DOHH2 (cell line): ENCODE measurements at regions not wholly inside any gene's neighbourhood (a gene's known extent, or its start where the extent isn't known, plus 50 kb on each side); places are given as distances from the start of the nearest gene placed in this dataset.

Source experiments
- H3F3A ChIP-seq: fragments of 200-600 bp; sonication (generic), shearing (Covaris generic); 2 replicates; pipeline ENCODE4 v1.6.0; 2016; ENCODE audit warnings: antibody characterized with exemption, mild to moderate bottlenecking; ENCODE audit not compliant: control insufficient read depth, insufficient read depth
- H3K27ac ChIP-seq: fragments of 200-600 bp; sonication (generic); 2 replicates; pipeline ENCODE4 v1.5.1; 2014; ENCODE audit warnings: low read depth, mild to moderate bottlenecking, low read length, moderate library complexity
- H3K27me3 ChIP-seq: fragments of 200-600 bp; sonication (generic); 2 replicates; pipeline ENCODE4 v1.6.1; 2014; ENCODE audit warnings: mild to moderate bottlenecking, low read length, mixed read lengths; ENCODE audit not compliant: control insufficient read depth
- H3K36me3 ChIP-seq: fragments of 200-600 bp; sonication (generic); 2 replicates; pipeline ENCODE4 v1.6.1; 2014; ENCODE audit warnings: mild to moderate bottlenecking, low read length, moderate library complexity, mixed read lengths; ENCODE audit not compliant: control insufficient read depth
- H3K4me1 ChIP-seq: fragments of 200-600 bp; sonication (generic); 2 replicates; pipeline ENCODE4 v1.6.1; 2014; ENCODE audit warnings: mild to moderate bottlenecking, low read length, mixed read lengths; ENCODE audit not compliant: control insufficient read depth
- H3K4me2 ChIP-seq: fragments of 200-600 bp; sonication (generic); 2 replicates; pipeline ENCODE4 v1.6.0; 2014; ENCODE audit warnings: mild to moderate bottlenecking, low read length, moderate library complexity
- H3K4me3 ChIP-seq: fragments of 200-600 bp; sonication (generic); 2 replicates; pipeline ENCODE4 v1.5.1; 2014; ENCODE audit warnings: mild to moderate bottlenecking, low read length, mixed read lengths
- H3K79me2 ChIP-seq: fragments of 200-600 bp; sonication (generic); 2 replicates; pipeline ENCODE4 v1.6.1; 2014; ENCODE audit warnings: mild to moderate bottlenecking, low read length, mixed read lengths; ENCODE audit not compliant: control insufficient read depth
- H3K9me2 ChIP-seq: fragments of 200-600 bp; sonication (generic); replicated peaks from 2 replicates; pipeline ENCODE4 v1.6.1; 2014; ENCODE audit warnings: mild to moderate bottlenecking, low read length, mixed read lengths; ENCODE audit not compliant: control insufficient read depth
- H3K9me3 ChIP-seq: fragments of 200-600 bp; sonication (generic); 2 replicates; pipeline ENCODE4 v1.6.1; 2014; ENCODE audit warnings: antibody characterized with exemption, low read length, mixed read lengths; ENCODE audit not compliant: control insufficient read depth, insufficient read depth
- H4K20me1 ChIP-seq: fragments of 200-600 bp; sonication (generic); 2 replicates; pipeline ENCODE4 v1.6.0; 2014; ENCODE audit warnings: low read depth, mild to moderate bottlenecking, antibody characterized with exemption, low read length, moderate library complexity; ENCODE audit not compliant: control insufficient read depth, insufficient read depth
- CTCF ChIP-seq: fragments of 200-600 bp; sonication (generic); IDR thresholded peaks from one replicate; pipeline ENCODE4 v1.5.1; 2014; ENCODE audit warnings: antibody characterized with exemption, mild to moderate bottlenecking, low read depth, low read length; ENCODE audit not compliant: poor library complexity, severe bottlenecking
- EZH2phosphoT487 ChIP-seq: fragments of 200-600 bp; sonication (generic); IDR thresholded peaks from 2 replicates; pipeline ENCODE4 v1.6.1; 2017; ENCODE audit warnings: borderline replicate concordance, mild to moderate bottlenecking, antibody characterized with exemption, low read length, moderate library complexity, mixed read lengths

- no peaks in the 10 kb centered on the region for H3K79me2 ChIP-seq
- no peaks in the 10 kb centered on the region for H3F3A ChIP-seq
- no peaks in the 10 kb centered on the region for H3K36me3 ChIP-seq
- H3K9me3 ChIP-seq: no peaks in the 10 kb centered on the region
- H4K20me1 ChIP-seq: no peaks in the 10 kb centered on the region; the same call in 1 of the 2 replicates
- H3K4me1 ChIP-seq: no peaks in the 10 kb centered on the region
- no peak overlapping the region for H3K4me3 ChIP-seq
- no peaks in the 10 kb centered on the region for H3K9me2 ChIP-seq
- no peaks in the 10 kb centered on the region for H3K27me3 ChIP-seq
- TF ChIP-seq CTCF (no peak), EZH2phosphoT487 (no peak)
- no peak overlapping the region for H3K27ac ChIP-seq
- H3K4me2 ChIP-seq: no peak overlapping the region
Observed at GRCh38 chr17:79201119-79201518, 126.5 kb downstream of the ENGASE start.

- TF ChIP-seq CTCF (no peak), EZH2phosphoT487 (no peak)
- H3K27me3 ChIP-seq: no peaks in the 10 kb centered on the region
Observed at GRCh38 chr17:79196913-79197312, 122.3 kb downstream of the ENGASE start.

GRCh38 chr17:79192503-79193351 lies 118.1 kb downstream of the ENGASE start:
- Histone ChIP-seq H3K4me2 (no peak overlapping the region), H3K79me2 (no peaks in the 10 kb centered on the region), H3K4me1 (no peaks in the 10 kb centered on the region), H3K36me3 (no peaks in the 10 kb centered on the region), H4K20me1 (no peaks in the 10 kb centered on the region), H3K4me3 (no peak overlapping the region), H3K27me3 (no peaks in the 10 kb centered on the region), H3K9me3 (no peaks in the 10 kb centered on the region), H3F3A (no peaks in the 10 kb centered on the region), H3K27ac (no peak overlapping the region), H3K9me2 (no peaks in the 10 kb centered on the region)
- TF ChIP-seq CTCF: no peak
- TF ChIP-seq EZH2phosphoT487: no peak

More at GRCh38 chr17:79196913-79197312, 122.3 kb downstream of the ENGASE start:
- Histone ChIP-seq H3K9me3 (no peaks in the 10 kb centered on the region), H3K4me1 (no peaks in the 10 kb centered on the region), H3F3A (no peaks in the 10 kb centered on the region), H4K20me1 (no peaks in the 10 kb centered on the region; the same call in 1 of the 2 replicates), H3K4me3 (no peak overlapping the region), H3K27ac (no peak overlapping the region), H3K9me2 (no peaks in the 10 kb centered on the region), H3K4me2 (no peak overlapping the region), H3K36me3 (no peaks in the 10 kb centered on the region), H3K79me2 (no peaks in the 10 kb centered on the region)
